Activated naive CD4-positive, alpha-beta T cell treated with anti-CD3 and anti-CD28 coated beads, Interleukin-2, amount 50 U/mL, for 24 hours (primary cell): ENCODE measurements at regions not wholly inside any gene's neighbourhood (a gene's known extent, or its start where the extent isn't known, plus 50 kb on each side); places are given as distances from the start of the nearest gene placed in this dataset.
"Not testable (repeated sequence)": the region's sequence is repeated elsewhere in the genome, so short reads cannot be mapped to it uniquely, and the experiment has no call there.

Source experiments
- H3K27ac Mint-ChIP-seq: one replicate; pipeline ENCODE4 v1.8.0; 2021; ENCODE audit warnings: mild to moderate bottlenecking, mixed read lengths
- H3K27me3 Mint-ChIP-seq: one replicate; pipeline ENCODE4 v1.8.0; 2021; ENCODE audit warnings: mixed read lengths
- H3K36me3 Mint-ChIP-seq: one replicate; pipeline ENCODE4 v1.8.0; 2021; ENCODE audit warnings: mixed read lengths
- H3K4me1 Mint-ChIP-seq: one replicate; pipeline ENCODE4 v1.8.0; 2021; ENCODE audit warnings: mixed read lengths
- H3K4me3 Mint-ChIP-seq: one replicate; pipeline ENCODE4 v1.8.0; 2021; ENCODE audit warnings: mild to moderate bottlenecking, mixed read lengths
- H3K9me3 Mint-ChIP-seq: one replicate; pipeline ENCODE4 v1.8.0; 2021; ENCODE audit warnings: mixed read lengths

GRCh38 chr5:117740268-117740667 lies 1165.6 kb upstream of the SEMA6A start:
- Mint-ChIP-seq H3K36me3 (no peaks in the 10 kb centered on the region), H3K27me3 (no peaks in the 10 kb centered on the region), H3K9me3 (peaks cover 18% of the 10 kb centered on the region), H3K4me3 (no peak overlapping the region), H3K27ac (no peak overlapping the region), H3K4me1 (no peaks in the 10 kb centered on the region)

DNA sequence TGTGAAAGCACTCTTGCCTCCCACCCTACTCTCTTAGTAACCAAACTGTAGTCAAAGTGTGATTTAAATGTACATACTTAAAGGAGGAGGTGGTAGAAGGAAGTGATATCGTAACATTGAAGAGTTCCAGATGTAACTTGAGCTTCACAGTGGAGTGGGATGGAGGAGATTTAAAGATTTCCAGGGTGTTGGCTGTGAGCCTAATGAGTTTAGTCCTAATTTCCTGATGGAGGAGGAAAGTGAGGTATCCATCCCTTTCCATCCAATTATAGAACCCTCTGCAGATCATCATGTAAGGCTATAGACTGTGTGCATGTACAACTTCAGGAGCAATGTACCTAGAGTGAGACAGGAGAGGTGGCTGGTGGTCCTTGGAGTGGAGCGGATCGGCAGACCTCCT lies 1163.9 kb upstream of the SEMA6A start:
- Mint-ChIP-seq H3K9me3 (peaks cover 18% of the 10 kb centered on the region), H3K4me3 (no peak overlapping the region), H3K4me1 (no peaks in the 10 kb centered on the region), H3K27me3 (no peaks in the 10 kb centered on the region), H3K27ac (no peak overlapping the region), H3K36me3 (no peaks in the 10 kb centered on the region)

GRCh38 chr5:117736698-117737097 lies 1162.1 kb upstream of the SEMA6A start:
- Mint-ChIP-seq H3K4me3 (no peak overlapping the region), H3K27me3 (no peaks in the 10 kb centered on the region), H3K4me1 (no peaks in the 10 kb centered on the region), H3K27ac (no peak overlapping the region), H3K9me3 (peaks cover 13% of the 10 kb centered on the region), H3K36me3 (no peaks in the 10 kb centered on the region)

- Mint-ChIP-seq H3K4me3 (no peak overlapping the region), H3K27me3 (no peaks in the 10 kb centered on the region), H3K9me3 (peaks cover 12% of the 10 kb centered on the region), H3K27ac (no peak overlapping the region), H3K36me3 (no peaks in the 10 kb centered on the region), H3K4me1 (no peaks in the 10 kb centered on the region)
These were observed 1159.4 kb upstream of the SEMA6A start for GRCh38 chr5:117734056-117734455.

GRCh38 chr5:117733051-117733450 lies 1158.4 kb upstream of the SEMA6A start:
- Mint-ChIP-seq H3K4me3 (no peak overlapping the region), H3K4me1 (no peaks in the 10 kb centered on the region), H3K36me3 (no peaks in the 10 kb centered on the region), H3K27ac (no peak overlapping the region), H3K27me3 (no peaks in the 10 kb centered on the region), H3K9me3 (peaks cover 6% of the 10 kb centered on the region)

- Mint-ChIP-seq H3K4me3 (no peak overlapping the region), H3K27ac (no peak overlapping the region)
These were observed 1157.6 kb upstream of the SEMA6A start for GRCh38 chr5:117732264-117732663.

GRCh38 chr5:117731446-117731845 lies 1156.8 kb upstream of the SEMA6A start:
- H3K27ac Mint-ChIP-seq, result no peak overlapping the region
- H3K9me3 Mint-ChIP-seq, result no peaks in the 10 kb centered on the region
- no peaks in the 10 kb centered on the region for H3K36me3 Mint-ChIP-seq
- H3K4me1 Mint-ChIP-seq, result no peaks in the 10 kb centered on the region
- H3K27me3 Mint-ChIP-seq, result no peaks in the 10 kb centered on the region
- H3K4me3 Mint-ChIP-seq, result no peak overlapping the region

More at GRCh38 chr5:117732264-117732663, 1157.6 kb upstream of the SEMA6A start:
- H3K4me1 Mint-ChIP-seq, result no peaks in the 10 kb centered on the region
- no peaks in the 10 kb centered on the region for H3K36me3 Mint-ChIP-seq
- H3K9me3 Mint-ChIP-seq, result no peaks in the 10 kb centered on the region
- H3K27me3 Mint-ChIP-seq, result no peaks in the 10 kb centered on the region

GRCh38 chr5:117720784-117721183 lies 1146.2 kb upstream of the SEMA6A start:
- H3K4me3 Mint-ChIP-seq, H3K4me1 Mint-ChIP-seq, H3K36me3 Mint-ChIP-seq, H3K9me3 Mint-ChIP-seq, H3K27me3 Mint-ChIP-seq, H3K27ac Mint-ChIP-seq: not testable (repeated sequence)

GRCh38 chr5:117719413-117719812 lies 1144.8 kb upstream of the SEMA6A start:
- Mint-ChIP-seq H3K27me3 (no peaks in the 10 kb centered on the region), H3K9me3 (peaks cover 5% of the 10 kb centered on the region), H3K36me3 (no peaks in the 10 kb centered on the region), H3K4me3 (no peak overlapping the region), H3K4me1 (no peaks in the 10 kb centered on the region), H3K27ac (no peak overlapping the region)

GRCh38 chr5:117713585-117714198 lies 1139.1 kb upstream of the SEMA6A start:
- Mint-ChIP-seq H3K9me3 (peaks cover 32% of the 10 kb centered on the region), H3K27me3 (no peaks in the 10 kb centered on the region)

DNA sequence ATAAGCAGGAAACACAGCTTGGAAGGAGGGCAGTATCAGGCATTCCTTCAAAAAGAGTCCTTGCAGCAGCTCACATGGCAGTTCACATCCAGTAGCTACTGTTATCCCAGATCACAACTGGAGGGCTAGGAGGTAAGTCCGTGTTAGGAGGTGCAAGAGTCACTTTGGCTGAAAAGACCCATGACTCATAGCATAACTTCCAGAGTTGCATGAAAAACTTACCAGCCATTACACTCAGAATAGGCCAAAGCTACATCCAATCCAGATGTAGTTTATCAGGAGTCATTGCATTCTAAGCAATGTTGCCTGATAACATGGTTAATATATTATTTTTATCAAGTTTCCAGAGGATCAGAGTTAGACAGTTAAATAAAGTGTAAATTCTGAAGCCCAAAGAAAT lies 1126.4 kb upstream of the SEMA6A start:
- Mint-ChIP-seq H3K4me3 (no peak overlapping the region), H3K4me1 (no peaks in the 10 kb centered on the region), H3K27ac (no peak overlapping the region), H3K36me3 (no peaks in the 10 kb centered on the region), H3K9me3 (peaks cover 12% of the 10 kb centered on the region), H3K27me3 (no peaks in the 10 kb centered on the region)

More at GRCh38 chr5:117713585-117714198, 1139.1 kb upstream of the SEMA6A start:
- H3K4me1 Mint-ChIP-seq, result no peaks in the 10 kb centered on the region
- no peak overlapping the region for H3K4me3 Mint-ChIP-seq
- peak overlapping the region; percentile 68 for H3K27ac Mint-ChIP-seq
- no peaks in the 10 kb centered on the region for H3K36me3 Mint-ChIP-seq

DNA sequence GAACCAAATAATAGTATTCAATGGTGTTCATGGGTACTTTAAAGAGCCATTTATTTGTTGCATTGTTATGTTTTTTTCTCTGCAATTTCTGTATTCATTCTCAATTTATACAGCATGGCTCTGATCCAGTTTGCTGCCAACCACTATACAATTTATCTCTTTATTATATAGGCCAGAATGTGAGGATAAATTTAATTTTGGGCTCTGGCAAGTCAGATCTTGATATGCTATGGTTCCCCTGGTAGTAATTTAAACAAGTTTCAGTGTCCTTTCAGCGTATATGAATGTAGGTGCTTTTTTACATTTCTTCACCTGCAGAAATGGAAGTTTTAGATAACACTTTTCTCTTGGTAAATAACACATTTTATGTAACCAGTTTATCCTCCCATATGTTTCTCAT lies 1118.0 kb upstream of the SEMA6A start:
- no peaks in the 10 kb centered on the region for H3K4me1 Mint-ChIP-seq

GRCh38 chr5:117691081-117691870 lies 1116.7 kb upstream of the SEMA6A start:
- H3K27ac Mint-ChIP-seq, result no peak overlapping the region
- no peaks in the 10 kb centered on the region for H3K27me3 Mint-ChIP-seq
- no peaks in the 10 kb centered on the region for H3K36me3 Mint-ChIP-seq
- no peak overlapping the region for H3K4me3 Mint-ChIP-seq
- H3K4me1 Mint-ChIP-seq, result no peaks in the 10 kb centered on the region
- no peaks in the 10 kb centered on the region for H3K9me3 Mint-ChIP-seq

More for the DNA sequence above, 1118.0 kb upstream of the SEMA6A start:
- Mint-ChIP-seq H3K9me3 (no peaks in the 10 kb centered on the region), H3K27me3 (no peaks in the 10 kb centered on the region), H3K36me3 (no peaks in the 10 kb centered on the region), H3K4me3 (no peak overlapping the region), H3K27ac (no peak overlapping the region)

- no peaks in the 10 kb centered on the region for H3K4me1 Mint-ChIP-seq
- no peaks in the 10 kb centered on the region for H3K9me3 Mint-ChIP-seq
- H3K27me3 Mint-ChIP-seq, result no peaks in the 10 kb centered on the region
- H3K27ac Mint-ChIP-seq, result no peak overlapping the region
- H3K36me3 Mint-ChIP-seq, result no peaks in the 10 kb centered on the region
- H3K4me3 Mint-ChIP-seq, result no peak overlapping the region
These were observed 1116.0 kb upstream of the SEMA6A start for GRCh38 chr5:117690612-117691011.

DNA sequence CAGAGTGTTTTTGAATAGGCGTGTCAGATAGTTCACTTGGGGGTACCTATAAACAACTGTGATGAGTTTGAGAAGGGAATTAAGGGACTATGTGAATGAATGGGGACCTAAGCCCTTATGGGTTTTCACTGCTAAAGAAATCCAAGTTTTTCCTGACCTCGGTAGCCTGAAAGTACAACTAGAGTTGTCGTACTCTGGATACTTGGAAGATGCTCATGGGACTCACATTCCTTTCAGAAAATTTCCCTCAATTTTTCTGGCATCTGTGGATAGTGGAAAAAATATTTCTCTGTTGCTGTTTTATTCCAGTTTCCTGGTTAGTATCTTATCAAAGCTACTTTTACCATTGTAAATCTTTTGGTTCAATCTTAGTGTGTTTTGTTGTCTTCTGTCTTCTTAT lies 1112.3 kb upstream of the SEMA6A start:
- Mint-ChIP-seq H3K27me3 (no peaks in the 10 kb centered on the region), H3K36me3 (no peaks in the 10 kb centered on the region), H3K9me3 (no peaks in the 10 kb centered on the region), H3K27ac (no peak overlapping the region), H3K4me3 (no peak overlapping the region), H3K4me1 (no peaks in the 10 kb centered on the region)

- H3K36me3 Mint-ChIP-seq, result no peaks in the 10 kb centered on the region
- no peak overlapping the region for H3K27ac Mint-ChIP-seq
- H3K4me3 Mint-ChIP-seq, result no peak overlapping the region
- H3K27me3 Mint-ChIP-seq, result no peaks in the 10 kb centered on the region
- no peaks in the 10 kb centered on the region for H3K4me1 Mint-ChIP-seq
- H3K9me3 Mint-ChIP-seq, result no peaks in the 10 kb centered on the region
These were observed 1107.8 kb upstream of the SEMA6A start for GRCh38 chr5:117682416-117682815.
